ENCODE measurements at regions not wholly inside any gene's neighbourhood (a gene's known extent, or its start where the extent isn't known, plus 50 kb on each side); places are given as distances from the start of the nearest gene placed in this dataset.

DNA sequence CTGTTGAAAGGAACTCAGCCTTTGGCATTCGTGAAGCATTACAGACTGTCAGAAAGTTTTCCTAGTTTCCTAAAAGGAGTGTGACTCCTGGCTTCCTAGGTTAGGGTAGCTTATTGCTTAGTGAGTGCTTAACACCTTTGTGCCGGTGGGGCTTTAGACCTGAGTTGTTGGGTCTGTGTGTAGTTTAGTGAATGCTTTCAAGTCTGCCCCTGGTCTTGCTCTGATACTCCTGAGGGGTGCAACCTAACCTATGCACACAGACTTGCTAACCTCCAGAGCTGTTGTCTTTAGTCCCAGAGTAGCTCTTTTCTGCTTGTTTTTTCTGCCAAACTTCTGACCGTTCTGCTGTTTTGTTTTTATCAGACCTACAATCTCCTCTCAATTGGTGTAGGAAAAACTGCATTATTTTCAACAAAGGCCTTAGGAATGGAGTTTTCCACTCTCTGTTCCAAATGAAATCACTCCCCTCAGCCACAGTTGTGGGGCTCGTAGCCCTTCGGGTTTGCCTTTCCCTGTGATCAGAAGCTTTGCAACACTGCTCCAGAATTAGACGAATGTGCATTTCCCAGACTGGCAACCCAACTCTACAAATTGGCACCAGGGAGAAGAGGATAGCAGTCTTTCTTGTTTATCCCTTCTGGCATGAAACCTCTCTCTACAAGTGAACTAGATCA, 1399.1 kb upstream of the PCDH7 start:
- Mint-ChIP-seq H3K4me1 (ENCODE audit: low read depth) (no peaks in the 10 kb centered on the region), H3K36me3 (ENCODE audit: low read depth) (no peaks in the 10 kb centered on the region), H3K27ac (no peak overlapping the region), H3K4me3 (no peak overlapping the region), H3K9me3 (peaks cover 6% of the 10 kb centered on the region), H3K27me3 (no peaks in the 10 kb centered on the region)
- ATAC-seq (ENCODE audit: poor library complexity) (no peak), DNase-seq (no peak)
- Histone ChIP-seq H3K27me3 (ENCODE audit: control insufficient read depth in 1 of 2, insufficient read depth in 2 of 2, low read length in 2 of 2) (no peaks in the 10 kb centered on the region), H3K4me3 (ENCODE audit: low read length) (no peak overlapping the region), H3K9me3 (ENCODE audit: control insufficient read depth in 1 of 2, insufficient read depth in 1 of 2, low read length in 2 of 2) (no peaks in the 10 kb centered on the region), H3K4me1 (ENCODE audit: insufficient read depth, low read length) (no peaks in the 10 kb centered on the region), H3K27ac (ENCODE audit: low read depth in 1 of 2, low read length in 2 of 2) (no peak overlapping the region), H3K36me3 (ENCODE audit: insufficient read depth, low read length) (no peaks in the 10 kb centered on the region)
- TF ChIP-seq, protein P1, sequence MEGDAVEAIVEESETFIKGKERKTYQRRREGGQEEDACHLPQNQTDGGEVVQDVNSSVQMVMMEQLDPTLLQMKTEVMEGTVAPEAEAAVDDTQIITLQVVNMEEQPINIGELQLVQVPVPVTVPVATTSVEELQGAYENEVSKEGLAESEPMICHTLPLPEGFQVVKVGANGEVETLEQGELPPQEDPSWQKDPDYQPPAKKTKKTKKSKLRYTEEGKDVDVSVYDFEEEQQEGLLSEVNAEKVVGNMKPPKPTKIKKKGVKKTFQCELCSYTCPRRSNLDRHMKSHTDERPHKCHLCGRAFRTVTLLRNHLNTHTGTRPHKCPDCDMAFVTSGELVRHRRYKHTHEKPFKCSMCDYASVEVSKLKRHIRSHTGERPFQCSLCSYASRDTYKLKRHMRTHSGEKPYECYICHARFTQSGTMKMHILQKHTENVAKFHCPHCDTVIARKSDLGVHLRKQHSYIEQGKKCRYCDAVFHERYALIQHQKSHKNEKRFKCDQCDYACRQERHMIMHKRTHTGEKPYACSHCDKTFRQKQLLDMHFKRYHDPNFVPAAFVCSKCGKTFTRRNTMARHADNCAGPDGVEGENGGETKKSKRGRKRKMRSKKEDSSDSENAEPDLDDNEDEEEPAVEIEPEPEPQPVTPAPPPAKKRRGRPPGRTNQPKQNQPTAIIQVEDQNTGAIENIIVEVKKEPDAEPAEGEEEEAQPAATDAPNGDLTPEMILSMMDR (IDR thresholded peaks at IDR 0.05): no peak
- ChIA-PET CTCF (no interaction called here), POLR2A (no interaction called here)
- intact Hi-C loops (cut with DNase I, micrococcal nuclease): no loop called here

DNA sequence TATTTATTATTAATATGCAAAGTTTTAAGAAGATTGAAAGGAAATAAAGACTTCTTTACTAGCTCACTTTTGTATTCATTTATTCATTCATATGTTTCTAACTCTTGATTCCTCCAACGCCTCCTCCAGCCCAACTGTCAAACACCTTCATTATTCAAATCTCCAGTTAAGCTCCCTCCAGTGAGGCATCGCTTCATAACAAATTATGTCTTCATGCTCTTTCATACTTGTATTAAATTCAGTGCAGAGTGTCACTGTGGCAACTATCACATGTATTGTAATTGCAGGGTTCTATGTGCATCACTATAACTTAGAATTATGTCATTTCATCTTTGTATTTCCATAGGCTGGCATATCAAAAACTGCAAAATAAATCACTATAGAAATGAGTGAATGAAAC, 1394.2 kb upstream of the PCDH7 start:
- no peaks in the 10 kb centered on the region for H3K36me3 ChIP-seq (ENCODE audit: insufficient read depth, low read length)
- TF ChIP-seq, protein P1 (IDR thresholded peaks at IDR 0.05): no peak
- Mint-ChIP-seq H3K9me3 (peaks cover 4% of the 10 kb centered on the region), H3K4me3 (no peak overlapping the region), H3K27ac (no peak overlapping the region), H3K27me3 (no peaks in the 10 kb centered on the region), H3K36me3 (ENCODE audit: low read depth) (no peaks in the 10 kb centered on the region), H3K4me1 (ENCODE audit: low read depth) (no peaks in the 10 kb centered on the region)
- no peaks in the 10 kb centered on the region for H3K9me3 ChIP-seq (ENCODE audit: control insufficient read depth in 1 of 2, insufficient read depth in 1 of 2, low read length in 2 of 2)
- DNase-seq: no peak
- H3K4me1 ChIP-seq (ENCODE audit: insufficient read depth, low read length): no peaks in the 10 kb centered on the region
- H3K27ac ChIP-seq (ENCODE audit: low read depth in 1 of 2, low read length in 2 of 2): no peak overlapping the region
- H3K27me3 ChIP-seq (ENCODE audit: control insufficient read depth in 1 of 2, insufficient read depth in 2 of 2, low read length in 2 of 2): no peaks in the 10 kb centered on the region
- no peak overlapping the region for H3K4me3 ChIP-seq (ENCODE audit: low read length)
- POLR2A ChIA-PET: no interaction called here
- CTCF ChIA-PET: no interaction called here
- ATAC-seq (ENCODE audit: poor library complexity): no peak
- intact Hi-C loops (cut with DNase I, micrococcal nuclease): no loop called here

DNA sequence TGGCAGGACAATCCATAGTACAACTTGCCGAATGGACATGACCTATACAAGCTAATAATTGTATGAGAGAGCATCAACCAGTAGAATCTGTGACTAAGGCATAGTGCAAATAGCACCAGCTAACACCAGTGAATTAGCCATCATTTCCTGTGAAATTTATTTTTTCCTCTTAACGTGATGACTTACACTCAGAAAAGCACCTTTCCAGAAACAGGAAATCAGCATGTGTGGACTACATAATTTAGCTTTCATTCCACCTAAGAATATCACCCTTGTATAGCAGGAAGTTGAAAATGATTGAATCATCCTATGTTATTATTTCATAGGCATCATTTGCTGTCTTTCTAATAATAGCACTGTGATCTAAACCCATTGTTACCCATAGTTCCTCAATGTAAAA, 1393.4 kb upstream of the PCDH7 start:
- H3K9me3 ChIP-seq (ENCODE audit: control insufficient read depth in 1 of 2, insufficient read depth in 1 of 2, low read length in 2 of 2): no peaks in the 10 kb centered on the region
- peaks cover 9% of the 10 kb centered on the region for H3K9me3 Mint-ChIP-seq
- H3K27me3 Mint-ChIP-seq: no peaks in the 10 kb centered on the region
- CTCF ChIA-PET: no interaction called here
- no peaks in the 10 kb centered on the region for H3K27me3 ChIP-seq (ENCODE audit: control insufficient read depth in 1 of 2, insufficient read depth in 2 of 2, low read length in 2 of 2)
- H3K36me3 Mint-ChIP-seq (ENCODE audit: low read depth): no peaks in the 10 kb centered on the region
- no peak overlapping the region for H3K4me3 Mint-ChIP-seq
- no peaks in the 10 kb centered on the region for H3K4me1 ChIP-seq (ENCODE audit: insufficient read depth, low read length)
- ATAC-seq (ENCODE audit: poor library complexity) (no peak), DNase-seq (no peak)
- TF ChIP-seq, protein P1 (IDR thresholded peaks at IDR 0.05): no peak
- no peak overlapping the region for H3K4me3 ChIP-seq (ENCODE audit: low read length)
- H3K4me1 Mint-ChIP-seq (ENCODE audit: low read depth): no peaks in the 10 kb centered on the region
- POLR2A ChIA-PET: no interaction called here
- H3K36me3 ChIP-seq (ENCODE audit: insufficient read depth, low read length): no peaks in the 10 kb centered on the region
- no peak overlapping the region for H3K27ac ChIP-seq (ENCODE audit: low read depth in 1 of 2, low read length in 2 of 2)
- H3K27ac Mint-ChIP-seq: no peak overlapping the region
- intact Hi-C loops (cut with DNase I, micrococcal nuclease): no loop called here

Data from CD4-positive, alpha-beta T cell (primary cell).